Endothelial cell of umbilical vein (primary cell): ENCODE measurements at regions not wholly inside any gene's neighbourhood (a gene's known extent, or its start where the extent isn't known, plus 50 kb on each side); places are given as distances from the start of the nearest gene placed in this dataset.

Experiments used
- BruUV-seq: library from RNA; stranded (reverse); fragments of 400-500 nt; replicated peaks from 2 replicates; lab custom pipeline; 2021; lab: Mats Ljungman, UMichigan
- CTCF ChIA-PET: fragments of 300-600, 350-600 bp; sonication (Branson Sonifier 250); formaldehyde crosslinking; loops from one replicate; lab custom pipeline; 2021; ENCODE audit warnings: antibody characterized with exemption, inconsistent platforms; lab: Charles Lee
- POLR2A ChIA-PET: fragments of 300-600, 350-600 bp; sonication (Branson Sonifier 250); formaldehyde crosslinking; loops from one replicate; lab custom pipeline; 2021; ENCODE audit warnings: antibody characterized with exemption, inconsistent platforms; lab: Charles Lee
- DNase-seq: peaks from one replicate; pipeline ENCODE4 v3.0.0-alpha.2; 2011; ENCODE audit warnings: low read depth, low spot score
- FAIRE-seq: peaks from 2 replicates; lab custom pipeline; 2011; peaks lifted over from hg19 to GRCh38; lab: Jason Lieb, UNC
- H2AFZ ChIP-seq: 2 replicates; pipeline ENCODE4 v1.6.0; 2012; ENCODE audit warnings: low read depth, low read length, control low read depth, inconsistent platforms
- H3K27ac ChIP-seq: 2 replicates; pipeline ENCODE4 v1.5.1; 2011; ENCODE audit warnings: low read depth, mild to moderate bottlenecking, control low read depth, low read length, moderate library complexity; ENCODE audit not compliant: insufficient read depth
- H3K27me3 ChIP-seq, 2 experiments: 2 replicates each; pipeline versions ENCODE4 v1.6.0 to v1.6.1; 2011; ENCODE audit warnings: low read length in 2 of 2, mixed read lengths in 1 of 2; ENCODE audit not compliant: control insufficient read depth in 2 of 2, insufficient read depth in 2 of 2
- H3K36me3 ChIP-seq, 2 experiments: 2 replicates in 1 of 2; 3 replicates in 1 of 2; pipeline ENCODE4 v1.5.1; 2011; ENCODE audit warnings: low read length in 2 of 2, mild to moderate bottlenecking in 1 of 2, moderate library complexity in 1 of 2; ENCODE audit not compliant: control insufficient read depth in 2 of 2, insufficient read depth in 2 of 2; ENCODE audit errors: extremely low read depth in 1 of 2
- H3K4me1 ChIP-seq: 3 replicates; pipeline ENCODE4 v1.5.1; 2011; ENCODE audit warnings: mild to moderate bottlenecking, low read length; ENCODE audit not compliant: control insufficient read depth, insufficient read depth; ENCODE audit errors: extremely low read depth
- H3K4me2 ChIP-seq: 2 replicates; pipeline ENCODE4 v1.6.1; 2011; ENCODE audit warnings: low read length, control low read depth, mixed read lengths; ENCODE audit not compliant: insufficient read depth
- H3K4me3 ChIP-seq, 3 experiments: fragments of 200-600 bp in 1 of 3; sonication (generic), shearing (Covaris generic) in 1 of 3; replicated peaks in 1 of 3; 2 replicates each; pipeline ENCODE4 v1.5.1; 2011 to 2016; ENCODE audit warnings: control low read depth in 3 of 3, low read length in 3 of 3, mild to moderate bottlenecking in 2 of 3, inconsistent platforms in 1 of 3, low read depth in 1 of 3, moderate library complexity in 1 of 3; ENCODE audit not compliant: insufficient read depth in 1 of 3
- H3K79me2 ChIP-seq: 2 replicates; pipeline ENCODE4 v1.6.0; 2012; ENCODE audit warnings: low read length, inconsistent platforms; ENCODE audit not compliant: control insufficient read depth, insufficient read depth
- H3K9ac ChIP-seq: replicated peaks from 2 replicates; pipeline ENCODE3; 2011; ENCODE audit warnings: low read length, control low read depth; ENCODE audit not compliant: insufficient read depth; ENCODE audit errors: extremely low read depth
- H3K9me1 ChIP-seq: replicated peaks from 3 replicates; pipeline ENCODE4 v1.6.0; 2011; ENCODE audit warnings: mild to moderate bottlenecking, low read length; ENCODE audit not compliant: control insufficient read depth, insufficient read depth; ENCODE audit errors: extremely low read depth
- H3K9me3 ChIP-seq: replicated peaks from 2 replicates; pipeline ENCODE4 v1.5.1; 2012; ENCODE audit warnings: low read length, inconsistent platforms; ENCODE audit not compliant: control insufficient read depth, insufficient read depth
- H4K20me1 ChIP-seq: replicated peaks from 2 replicates; pipeline ENCODE3; 2011; ENCODE audit warnings: mild to moderate bottlenecking, low read length; ENCODE audit not compliant: control insufficient read depth, insufficient read depth; ENCODE audit errors: extremely low read depth
- CTCF ChIP-seq, 2 donors: IDR thresholded peaks; 1 replicate in 1 of 2; 2 replicates in 1 of 2; pipeline ENCODE4 v1.5.1; 2011; ENCODE audit warnings: low read length in 2 of 2, mild to moderate bottlenecking in 2 of 2, moderate library complexity in 2 of 2, control low read depth in 1 of 2, inconsistent platforms in 1 of 2, low read depth in 1 of 2; ENCODE audit not compliant: insufficient read depth in 1 of 2; ENCODE audit errors: extremely low read depth in 1 of 2
- EZH2 ChIP-seq: IDR thresholded peaks from 2 replicates; pipeline ENCODE4 v1.6.1; 2012; ENCODE audit warnings: borderline replicate concordance, low read depth, mild to moderate bottlenecking, moderate library complexity, low read length, inconsistent platforms; ENCODE audit not compliant: severe bottlenecking
- FOS ChIP-seq: IDR thresholded peaks from 2 replicates; pipeline ENCODE4 v1.6.1; 2011; ENCODE audit warnings: mild to moderate bottlenecking, low read length, moderate library complexity, borderline replicate concordance; ENCODE audit not compliant: insufficient read depth
- GATA2 ChIP-seq: IDR thresholded peaks from 2 replicates; pipeline ENCODE4 v1.7.0; 2011; ENCODE audit warnings: low read depth, mild to moderate bottlenecking, moderate library complexity, mixed read lengths, low read length; ENCODE audit not compliant: insufficient read length, insufficient read depth
- JUN ChIP-seq: IDR thresholded peaks from 2 replicates; pipeline ENCODE4 v1.6.1; 2011; ENCODE audit warnings: borderline replicate concordance, low read depth; ENCODE audit not compliant: insufficient read length, insufficient read depth
- MAX ChIP-seq: IDR thresholded peaks from 2 replicates; pipeline ENCODE4 v1.6.1; 2011; ENCODE audit not compliant: insufficient read depth, insufficient read length
- MYC ChIP-seq: IDR thresholded peaks from one replicate; pipeline ENCODE4 v1.6.1; 2011; ENCODE audit warnings: mild to moderate bottlenecking, low read depth, low read length
- POLR2A ChIP-seq: IDR thresholded peaks from 2 replicates; pipeline ENCODE4 v1.6.1; 2012; ENCODE audit warnings: low read depth, mild to moderate bottlenecking, control low read depth, low read length
- POLR2AphosphoS5 ChIP-seq: IDR thresholded peaks from 2 replicates; pipeline ENCODE4 v1.6.1; 2012; ENCODE audit warnings: low read depth, mild to moderate bottlenecking, control low read depth, low read length, moderate library complexity; ENCODE audit not compliant: insufficient read depth
- dilution Hi-C: fragments of 300-500 bp; cut with MboI; formaldehyde crosslinking; loops from one replicate; pipeline ENCODE4 v1.15.0; 2019; ENCODE audit warnings: low sequenced_read_pairs; ENCODE audit not compliant: extremely low pct_ligation_motif_present
- intact Hi-C: fragments of 100-400 bp; cut with micrococcal nuclease; formaldehyde crosslinking; loops from one replicate; pipeline ENCODE4 v1.10.0; 2022

- H4K20me1 ChIP-seq, result no peaks in the 10 kb centered on the region
- no peak for TF ChIP-seq CTCF (IDR thresholded peaks at IDR 0.05; ENCODE audit: extremely low read depth in 1 of 2, insufficient read depth in 1 of 2, low read depth in 1 of 2, low read length in 2 of 2)
- TF ChIP-seq FOS, result no peak
- no peak for TF ChIP-seq JUN
- no peak for TF ChIP-seq MYC
- no peak for TF ChIP-seq EZH2
- no peak for TF ChIP-seq POLR2AphosphoS5
- TF ChIP-seq POLR2A, result no peak
- TF ChIP-seq GATA2, result no peak
- TF ChIP-seq MAX, result no peak
- no peaks in the 10 kb centered on the region for H3K27me3 ChIP-seq
- H3K4me3 ChIP-seq, result no peak overlapping the region
- intact Hi-C loops, result no loop called here
- CTCF ChIA-PET, result no interaction called here
- DNase-seq (no peak), FAIRE-seq (no peak)
- no peaks in the 10 kb centered on the region for H3K36me3 ChIP-seq
- POLR2A ChIA-PET, result no interaction called here
- no peaks in the 10 kb centered on the region for H3K9me1 ChIP-seq
- no peak overlapping the region for H2AFZ ChIP-seq
- H3K9ac ChIP-seq, result no peak overlapping the region
- dilution Hi-C loops, result no loop called here
- no peak overlapping the region for H3K4me2 ChIP-seq
- no peak overlapping the region for H3K27ac ChIP-seq
- H3K4me1 ChIP-seq, result no peaks in the 10 kb centered on the region
- H3K79me2 ChIP-seq, result no peaks in the 10 kb centered on the region
- no TSS peak for BruUV-seq
- peaks cover 8% of the 10 kb centered on the region for H3K9me3 ChIP-seq
Measured at GRCh38 chr10:130756651-130757050, 554.9 kb downstream of the TCERG1L start.
